ENCODE measurements at regions not wholly inside any gene's neighbourhood (a gene's known extent, or its start where the extent isn't known, plus 50 kb on each side); places are given as distances from the start of the nearest gene placed in this dataset.

GRCh38 chr15:99826157-99826780, 93.0 kb upstream of the LYSMD4 start:
- intact Hi-C loops (cut with micrococcal nuclease) = no loop called here
- CTCF ChIA-PET = interaction anchor here (1.4 kb wide), 1 partner anchor 9 kb away, joined by 4 read pairs; no protein-coding TSS in a partner anchor
- BruUV-seq (replicated peaks) = no TSS peak

More at GRCh38 chr15:99826157-99826780, 93.0 kb upstream of the LYSMD4 start:
- Histone ChIP-seq H2AK5ac (ENCODE audit: low read depth, low read length) (no peak overlapping the region), H3K56ac (ENCODE audit: extremely low read depth, insufficient read depth, low read length) (no peak overlapping the region), H3K79me1 (ENCODE audit: low read depth in 1 of 2, low read length in 2 of 2) (no peaks in the 10 kb centered on the region), H3K9me1 (ENCODE audit: insufficient read depth, low read length) (no peaks in the 10 kb centered on the region), H3K4me1 (ENCODE audit: control insufficient read depth, insufficient read depth, low read length) (no peaks in the 10 kb centered on the region), H3K36me3 (ENCODE audit: control insufficient read depth, insufficient read depth, low read length) (no peaks in the 10 kb centered on the region), H3K4ac (ENCODE audit: low read depth, low read length) (no peak overlapping the region), H4K5ac (ENCODE audit: low read depth, low read length) (no peak overlapping the region), H4K91ac (ENCODE audit: insufficient read depth, low read depth, low read length) (no peak overlapping the region), H2BK5ac (ENCODE audit: low read depth, low read length, poor library complexity, severe bottlenecking) (no peak overlapping the region), H2BK20ac (ENCODE audit: low read depth, low read length) (no peak overlapping the region), H3K18ac (ENCODE audit: low read depth, low read length) (no peak overlapping the region), H3K9me3 (ENCODE audit: control insufficient read depth, insufficient read depth, low read length) (no peaks in the 10 kb centered on the region), H2AFZ (replicated peaks; ENCODE audit: low read length, poor library complexity) (no peak overlapping the region), H3K23ac (ENCODE audit: low read depth, low read length) (no peak overlapping the region), H3K27me3 (ENCODE audit: control insufficient read depth, insufficient read depth, low read length) (no peaks in the 10 kb centered on the region), H4K20me1 (ENCODE audit: insufficient read depth, low read length) (no peaks in the 10 kb centered on the region), H3K9ac (ENCODE audit: low read depth, low read length) (no peak overlapping the region), H3K4me3 (ENCODE audit: insufficient read depth, low read depth, low read length) (no peak overlapping the region), H3K27ac (ENCODE audit: insufficient read depth, low read length) (no peak overlapping the region), H3K14ac (replicated peaks; ENCODE audit: low read depth, low read length) (no peak overlapping the region), H2BK15ac (ENCODE audit: low read depth, low read length) (no peak overlapping the region), H4K8ac (ENCODE audit: low read depth in 2 of 2, low read length in 2 of 2) (no peak overlapping the region), H2BK120ac (ENCODE audit: low read depth, low read length) (no peak overlapping the region), H3K4me2 (ENCODE audit: low read depth, low read length) (no peak overlapping the region), H2AK9ac (replicated peaks; ENCODE audit: low read depth, low read length, poor library complexity) (no peak overlapping the region)
- dilution Hi-C loops (cut with HindIII; ENCODE audit: low sequenced_read_pairs, unreplicated experiment) = no loop called here
- POLR2A ChIA-PET (ENCODE audit: unreplicated experiment) = no interaction called here
- 83% methylated on average over 1 of the region's 4 CpGs; no CpG with 5 or more reads in 1 of the 2 experiments for WGBS, 2 experiments (ENCODE audit: extremely low coverage in 2 of 2, insufficient read length in 1 of 2)
- in situ Hi-C loops (cut with MboI; ENCODE audit: low sequenced_read_pairs) = no loop called here
- TF ChIP-seq NFE2L2 (IDR thresholded peaks at IDR 0.05; ENCODE audit: low read depth, low read length) = no peak
- no peak for TF ChIP-seq RAD21 (IDR thresholded peaks at IDR 0.05; ENCODE audit: low read length)
- no peak for TF ChIP-seq USF2 (IDR thresholded peaks at IDR 0.05; ENCODE audit: low read depth, low read length)
- no peak for TF ChIP-seq FOS (IDR thresholded peaks at IDR 0.05; ENCODE audit: low read depth, low read length)
- no peak for TF ChIP-seq MXI1 (IDR thresholded peaks at IDR 0.05; ENCODE audit: borderline replicate concordance, low read depth, low read length)
- DNase-seq (no peak), ATAC-seq (ENCODE audit: low read depth) (no peak)
